HG02678 (cell line): ENCODE measurements at regions not wholly inside any gene's neighbourhood (a gene's known extent, or its start where the extent isn't known, plus 50 kb on each side); places are given as distances from the start of the nearest gene placed in this dataset.
A peak's percentile ranks its signal among the peaks of the same experiment; 100 is the strongest.

Experiments
- ATAC-seq: cut with Tn5 transposase; IDR thresholded peaks from one replicate; pipeline ENCODE4 v1.9.1; 2021; ENCODE audit warnings: mild to moderate bottlenecking, moderate library complexity; ENCODE audit not compliant: unreplicated experiment

DNA sequence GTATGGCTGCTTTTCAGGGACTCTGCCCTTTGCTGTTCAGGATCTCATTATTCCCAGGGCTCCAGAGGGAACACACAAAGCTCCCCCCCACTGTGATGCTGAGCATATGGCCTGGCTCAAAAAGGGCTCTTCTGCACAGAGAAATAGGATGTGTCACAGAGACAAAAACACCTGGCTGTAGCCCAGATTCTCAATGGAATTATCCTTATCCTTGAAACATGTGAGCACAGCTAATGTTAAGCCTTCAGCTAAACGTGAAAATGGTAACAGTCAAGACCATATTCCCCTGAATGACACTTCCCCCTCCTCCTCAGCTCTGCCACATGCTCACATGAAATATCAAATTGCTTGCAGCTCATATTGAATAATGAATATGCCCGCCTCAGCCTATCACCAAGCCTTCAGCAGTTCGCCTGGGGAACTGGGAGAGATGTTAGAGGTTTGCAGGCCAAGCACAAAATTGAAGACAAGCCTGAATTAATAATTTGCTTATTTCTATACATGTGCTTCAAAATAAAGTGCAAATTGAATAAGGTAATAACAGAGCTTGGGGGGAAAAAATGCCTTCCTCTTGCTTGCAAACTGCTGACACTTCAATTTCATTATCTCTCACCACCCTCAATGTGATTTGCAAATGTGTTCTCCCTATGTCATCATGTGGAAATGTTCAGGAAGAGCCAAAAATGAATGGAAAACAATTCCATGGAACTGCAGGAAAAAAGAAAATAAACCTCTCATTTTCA, 181.0 kb upstream of the HNRNPA3 start:
- ATAC-seq, result no peak

GRCh38 chr2:177036747-177037146, 175.8 kb upstream of the HNRNPA3 start:
- ATAC-seq, result no peak

GRCh38 chr2:177037569-177037968, 175.0 kb upstream of the HNRNPA3 start:
- ATAC-seq, result no peak

- no peak for ATAC-seq
Measured at GRCh38 chr2:177038787-177039484, 173.7 kb upstream of the HNRNPA3 start.

DNA sequence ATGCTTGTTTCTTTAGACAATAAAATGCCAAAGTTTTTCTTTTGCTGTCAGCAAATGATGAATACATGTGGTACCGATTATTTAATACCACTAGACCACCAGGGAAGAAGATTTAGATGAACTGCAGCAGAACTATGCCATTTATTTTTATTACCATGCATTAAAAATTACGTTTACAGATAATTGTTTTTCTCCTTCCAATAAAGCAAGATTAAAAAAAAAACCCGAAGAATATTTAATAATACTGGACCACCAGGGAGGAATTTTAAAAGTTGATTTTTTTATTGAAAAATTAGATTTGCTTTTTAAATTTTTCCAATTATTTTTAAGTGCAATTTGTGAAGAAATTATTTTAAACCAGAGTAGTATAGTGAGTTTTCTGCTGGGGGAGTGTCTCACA, 170.3 kb upstream of the HNRNPA3 start:
- no peak for ATAC-seq

DNA sequence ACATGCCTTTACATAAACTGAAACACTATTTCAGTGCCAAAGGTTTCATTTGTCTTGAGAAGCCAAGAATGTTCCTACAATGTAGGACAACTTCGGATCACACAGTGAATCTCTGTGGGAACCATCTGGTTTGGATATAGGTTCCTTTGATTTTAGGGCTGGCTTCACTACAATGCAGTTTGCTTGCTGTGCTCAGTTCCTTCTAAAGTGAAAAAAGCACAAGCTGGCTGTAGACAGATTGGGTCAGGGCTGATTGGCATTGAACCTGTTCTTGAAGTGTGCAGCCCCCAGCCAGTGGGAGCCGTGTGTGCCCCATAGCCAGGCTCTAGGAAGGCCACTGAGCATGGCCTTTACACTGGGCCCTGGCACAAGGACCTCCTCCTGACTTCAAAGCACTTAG, 167.9 kb upstream of the HNRNPA3 start:
- no peak for ATAC-seq

DNA sequence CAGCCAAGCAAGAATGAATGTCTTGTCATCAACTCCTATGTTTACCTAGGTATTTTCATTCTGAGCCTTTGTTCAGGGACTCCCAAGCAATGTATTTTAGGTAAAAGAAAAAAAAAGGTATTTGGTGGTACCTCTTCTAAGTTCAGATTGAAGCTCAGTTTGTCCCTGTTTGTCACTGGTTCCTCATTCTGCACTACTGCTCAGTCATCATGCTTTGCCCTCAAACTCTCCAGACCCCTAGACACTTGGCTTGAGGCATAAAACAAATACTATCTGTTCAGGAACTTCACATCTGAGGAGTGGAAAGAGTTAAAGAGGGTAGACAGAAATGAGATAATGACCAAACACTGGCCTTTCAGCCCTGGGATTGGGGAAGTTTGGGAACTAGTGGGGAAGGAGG, 163.6 kb upstream of the HNRNPA3 start:
- no peak for ATAC-seq

GRCh38 chr2:177051278-177051677, 161.3 kb upstream of the HNRNPA3 start:
- ATAC-seq, result no peak

DNA sequence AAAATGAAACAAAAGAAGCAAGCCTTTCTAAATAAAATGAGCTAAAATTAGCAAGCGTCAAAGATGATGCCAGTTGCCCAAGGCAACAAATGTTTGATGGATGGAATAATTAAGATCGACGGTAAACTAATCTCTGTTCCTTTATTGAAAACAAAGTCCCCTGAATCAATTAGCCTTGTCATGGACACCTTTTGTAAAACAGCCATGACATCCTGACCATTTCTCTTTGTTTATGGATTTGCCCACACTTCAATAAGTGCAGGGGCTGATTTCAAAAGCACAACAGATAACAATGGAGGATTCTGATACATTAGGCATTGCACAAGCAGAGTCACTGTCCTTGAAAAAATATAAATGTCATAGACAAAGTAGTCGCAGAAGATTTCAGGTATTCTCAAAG, 160.1 kb upstream of the HNRNPA3 start:
- no peak for ATAC-seq

GRCh38 chr2:177053038-177053437, 159.6 kb upstream of the HNRNPA3 start:
- ATAC-seq, result no peak

GRCh38 chr2:177053716-177054115, 158.9 kb upstream of the HNRNPA3 start:
- no peak for ATAC-seq

GRCh38 chr2:177056481-177056929, 156.1 kb upstream of the HNRNPA3 start:
- no peak for ATAC-seq

DNA sequence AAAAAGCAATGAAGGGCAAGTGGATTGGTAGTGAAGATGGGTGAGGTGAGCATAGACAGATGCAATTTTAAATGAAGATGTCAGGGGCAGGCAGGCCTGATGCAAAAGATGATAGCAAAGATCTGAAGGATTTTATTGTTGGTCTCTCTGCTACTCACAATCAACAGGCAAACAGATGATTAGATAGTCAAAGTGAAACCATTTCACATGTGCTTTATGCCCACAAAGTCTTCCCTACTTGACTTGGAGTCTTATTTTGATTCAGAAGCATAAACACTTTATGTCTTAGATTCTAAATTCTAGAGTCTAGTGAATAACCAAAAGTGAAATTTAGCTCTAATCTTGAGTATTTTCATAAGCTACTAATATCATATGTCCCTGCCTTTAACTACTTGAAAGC, 153.8 kb upstream of the HNRNPA3 start:
- peak; percentile 68 for ATAC-seq

DNA sequence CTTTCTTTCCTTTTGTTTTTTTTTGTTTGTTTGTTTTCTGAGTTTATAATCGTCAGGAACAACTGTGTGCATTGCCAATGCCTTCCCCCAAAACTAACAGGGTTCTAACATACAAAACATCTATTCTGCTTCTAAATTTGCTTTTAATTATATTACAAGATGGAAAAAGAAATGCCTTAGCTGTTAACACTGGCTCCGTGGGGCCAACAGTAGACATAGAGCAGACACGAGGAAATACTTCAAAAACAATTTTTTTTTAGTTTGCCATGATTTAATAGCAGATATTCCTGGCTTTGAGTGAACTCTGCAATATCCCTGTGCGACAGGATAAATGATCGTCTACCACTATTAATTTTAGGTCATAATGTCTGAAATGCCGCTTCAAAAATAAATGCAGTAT, 153.3 kb upstream of the HNRNPA3 start:
- no peak for ATAC-seq

DNA sequence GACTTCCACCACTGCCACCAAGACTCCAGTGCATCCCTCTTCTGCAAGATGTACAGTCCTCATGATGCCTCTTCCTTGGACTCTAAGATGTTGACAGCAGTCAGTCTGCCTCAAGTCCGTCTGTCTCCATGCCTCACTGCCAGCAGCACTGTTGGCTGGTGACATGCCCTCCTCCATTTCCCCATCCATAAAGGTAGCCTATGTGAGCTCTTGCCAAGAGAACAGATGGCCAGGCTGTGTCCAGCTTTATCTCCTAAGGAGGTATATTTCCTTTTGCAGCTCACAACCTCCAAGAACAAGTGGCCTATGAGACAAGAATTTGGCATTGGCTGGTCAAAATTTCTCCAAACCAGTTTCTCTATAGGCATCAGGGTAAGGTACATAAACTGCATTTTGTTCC, 149.3 kb upstream of the HNRNPA3 start:
- no peak for ATAC-seq

DNA sequence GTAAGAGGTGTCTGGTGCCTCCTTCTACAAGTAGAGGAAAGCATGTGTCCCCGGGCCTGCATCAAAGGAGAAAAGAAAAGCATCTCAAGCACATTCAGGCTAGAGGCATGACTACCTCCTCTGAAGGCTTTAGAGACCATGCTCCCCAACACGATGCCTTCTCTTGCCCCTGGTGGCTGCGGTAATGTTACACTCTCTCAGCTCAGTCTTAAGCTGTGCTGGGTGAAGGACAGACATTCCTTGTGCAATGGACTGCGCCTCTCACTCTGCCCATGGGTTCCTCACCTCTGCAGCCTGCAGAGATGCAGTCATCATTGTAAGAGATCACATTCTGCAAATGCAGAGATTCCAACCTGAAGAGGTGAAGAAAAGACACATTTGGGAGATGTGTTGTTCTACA, 148.2 kb upstream of the HNRNPA3 start:
- no peak for ATAC-seq

GRCh38 chr2:177068967-177069366, 143.6 kb upstream of the HNRNPA3 start:
- ATAC-seq, result no peak

- no peak for ATAC-seq
Measured at GRCh38 chr2:177072090-177072489, 140.5 kb upstream of the HNRNPA3 start.

DNA sequence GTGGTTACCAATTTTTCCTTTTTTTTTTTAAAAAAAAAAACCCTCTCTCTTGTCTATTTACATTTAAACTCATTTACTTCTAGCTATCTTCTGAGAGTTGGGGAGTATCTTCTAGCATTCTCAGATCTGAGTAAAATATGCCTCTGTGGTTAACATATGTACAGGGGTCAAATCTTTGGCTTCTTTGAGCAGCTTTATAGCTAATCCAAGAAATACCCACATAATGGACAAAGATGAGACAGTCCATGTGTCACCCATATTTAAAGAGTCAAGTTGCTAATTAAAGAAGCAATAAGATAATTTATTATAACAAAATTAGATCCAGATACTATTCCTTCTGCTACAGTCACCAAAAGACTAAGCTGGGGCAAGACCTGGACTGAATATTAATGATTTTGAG, 139.0 kb upstream of the HNRNPA3 start:
- ATAC-seq, result no peak

DNA sequence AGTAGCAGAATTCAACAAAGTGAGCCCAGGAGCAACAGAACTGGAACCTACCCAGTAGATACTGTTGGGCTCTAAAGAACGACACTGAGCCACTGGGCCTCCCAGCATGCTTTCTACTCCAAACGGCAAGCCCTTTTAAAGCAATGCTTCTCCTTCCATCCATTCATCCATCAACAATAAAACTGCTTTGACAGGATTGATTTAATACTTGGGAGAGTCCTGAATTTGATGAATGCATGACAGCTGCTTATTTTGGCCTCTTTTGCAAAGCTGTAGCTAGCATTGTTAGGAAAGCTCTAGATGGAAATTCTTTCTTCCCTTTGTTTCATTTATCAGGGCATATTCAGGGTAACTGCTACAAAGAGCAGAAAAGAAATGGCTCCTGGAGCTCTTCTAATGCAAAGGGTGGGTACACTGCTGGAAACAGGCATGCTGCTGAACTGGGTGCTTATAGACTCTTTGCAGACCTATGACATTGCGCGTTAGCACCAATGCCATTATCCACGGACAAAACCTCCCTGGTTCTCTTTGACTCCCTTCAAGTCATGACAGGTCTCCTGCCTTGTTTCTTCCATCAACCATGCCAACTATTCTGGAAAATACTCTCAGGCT, 138.4 kb upstream of the HNRNPA3 start:
- ATAC-seq, result no peak

- ATAC-seq, result no peak
Measured at GRCh38 chr2:177075254-177075653, 137.3 kb upstream of the HNRNPA3 start.

- ATAC-seq, result no peak
Measured at GRCh38 chr2:177076636-177077179, 135.9 kb upstream of the HNRNPA3 start.
